Erythroblast (primary cell): ENCODE measurements at regions not wholly inside any gene's neighbourhood (a gene's known extent, or its start where the extent isn't known, plus 50 kb on each side); places are given as distances from the start of the nearest gene placed in this dataset.
"Not testable (repeated sequence)": the region's sequence is repeated elsewhere in the genome, so short reads cannot be mapped to it uniquely, and the experiment has no call there.

Source experiments
- GATA1 ChIP-seq: IDR thresholded peaks from 2 replicates; pipeline ENCODE4 v1.6.1; 2011; ENCODE audit warnings: low read depth, mild to moderate bottlenecking, control low read depth, low read length, moderate library complexity
- POLR2A ChIP-seq: IDR thresholded peaks from 2 replicates; pipeline ENCODE4 v1.6.1; 2011; ENCODE audit warnings: mild to moderate bottlenecking, low read length

DNA sequence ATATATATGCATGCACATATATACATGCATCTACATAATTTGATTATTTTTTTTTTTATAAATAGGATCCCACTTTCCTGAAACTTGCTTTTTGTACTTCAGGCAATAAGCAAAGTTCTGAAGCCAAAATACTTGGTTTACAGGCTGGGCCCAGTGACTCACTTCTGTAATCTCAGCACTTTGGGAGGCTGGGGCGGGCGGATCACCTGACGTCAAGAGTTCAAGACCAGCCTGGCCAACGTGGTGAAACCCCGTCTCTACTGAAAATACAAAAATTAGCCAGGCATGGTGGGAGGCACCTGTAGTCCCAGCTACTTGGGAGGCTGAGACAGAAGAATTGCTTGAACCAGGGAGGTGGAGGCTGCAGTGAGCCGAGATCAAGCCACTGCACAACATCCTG is 51.0 kb upstream of the FOXN3 start:
- not testable (repeated sequence) for TF ChIP-seq POLR2A, GATA1
